OCI-LY7 (cell line): ENCODE measurements at regions not wholly inside any gene's neighbourhood (a gene's known extent, or its start where the extent isn't known, plus 50 kb on each side); places are given as distances from the start of the nearest gene placed in this dataset.

Experiments used
- EZH2phosphoT487 ChIP-seq: fragments of 200-600 bp; sonication (generic); IDR thresholded peaks from 2 replicates; pipeline ENCODE4 v1.6.1; 2018; ENCODE audit warnings: low read depth, borderline replicate concordance, mild to moderate bottlenecking, mixed run types, antibody characterized with exemption, low read length, moderate library complexity, mixed read lengths
- TF ChIP-seq, protein P1 (sequence below): fragments of 200-600 bp; sonication (generic); conservative IDR thresholded peaks from 2 replicates; pipeline ENCODE4 v1.5.1; 2014; ENCODE audit warnings: mild to moderate bottlenecking, antibody characterized with exemption, low read length, moderate library complexity, mixed read lengths

DNA sequence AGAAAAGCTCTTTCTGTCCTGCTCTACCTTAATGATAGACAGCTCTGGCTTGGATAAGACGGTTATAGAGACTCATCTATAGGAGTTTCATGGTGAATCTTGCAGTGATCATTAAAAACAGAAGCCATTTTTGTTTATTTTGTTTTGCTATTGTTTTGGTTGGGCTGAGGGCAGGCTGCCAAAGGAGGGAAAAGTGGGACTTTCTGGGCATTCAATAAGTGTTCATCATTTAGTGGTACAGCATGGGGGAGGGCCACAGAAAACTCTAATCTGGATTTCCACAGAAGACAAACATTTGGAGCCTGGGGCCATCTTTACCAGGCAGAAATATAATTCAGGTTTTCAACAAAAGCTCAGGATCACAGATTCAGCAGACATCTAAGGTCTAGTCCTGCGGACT is 62.4 kb upstream of the EFEMP1 start:
- TF ChIP-seq, protein P1, sequence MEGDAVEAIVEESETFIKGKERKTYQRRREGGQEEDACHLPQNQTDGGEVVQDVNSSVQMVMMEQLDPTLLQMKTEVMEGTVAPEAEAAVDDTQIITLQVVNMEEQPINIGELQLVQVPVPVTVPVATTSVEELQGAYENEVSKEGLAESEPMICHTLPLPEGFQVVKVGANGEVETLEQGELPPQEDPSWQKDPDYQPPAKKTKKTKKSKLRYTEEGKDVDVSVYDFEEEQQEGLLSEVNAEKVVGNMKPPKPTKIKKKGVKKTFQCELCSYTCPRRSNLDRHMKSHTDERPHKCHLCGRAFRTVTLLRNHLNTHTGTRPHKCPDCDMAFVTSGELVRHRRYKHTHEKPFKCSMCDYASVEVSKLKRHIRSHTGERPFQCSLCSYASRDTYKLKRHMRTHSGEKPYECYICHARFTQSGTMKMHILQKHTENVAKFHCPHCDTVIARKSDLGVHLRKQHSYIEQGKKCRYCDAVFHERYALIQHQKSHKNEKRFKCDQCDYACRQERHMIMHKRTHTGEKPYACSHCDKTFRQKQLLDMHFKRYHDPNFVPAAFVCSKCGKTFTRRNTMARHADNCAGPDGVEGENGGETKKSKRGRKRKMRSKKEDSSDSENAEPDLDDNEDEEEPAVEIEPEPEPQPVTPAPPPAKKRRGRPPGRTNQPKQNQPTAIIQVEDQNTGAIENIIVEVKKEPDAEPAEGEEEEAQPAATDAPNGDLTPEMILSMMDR = no peak
- TF ChIP-seq EZH2phosphoT487 = no peak
